Endodermal cell (in vitro differentiated cells): ENCODE measurements at regions not wholly inside any gene's neighbourhood (a gene's known extent, or its start where the extent isn't known, plus 50 kb on each side); places are given as distances from the start of the nearest gene placed in this dataset.

Experiments
- DNase-seq: peaks from one replicate; pipeline ENCODE4 v3.0.0-alpha.2; 2017
- H3K27ac ChIP-seq: 2 replicates; pipeline ENCODE4 v1.5.1; 2013; ENCODE audit warnings: mild to moderate bottlenecking, low read depth, low read length, moderate library complexity
- H3K27me3 ChIP-seq: 2 replicates; pipeline ENCODE4 v1.6.1; 2013; ENCODE audit warnings: mild to moderate bottlenecking, low read length, moderate library complexity; ENCODE audit not compliant: insufficient read depth, control insufficient read depth, poor library complexity, severe bottlenecking
- H3K36me3 ChIP-seq: 2 replicates; pipeline ENCODE4 v1.7.0; 2013; ENCODE audit warnings: mild to moderate bottlenecking, low read length, moderate library complexity; ENCODE audit not compliant: control insufficient read depth, insufficient read depth
- H3K4me1 ChIP-seq: one replicate; pipeline ENCODE4 v1.7.0; 2013; ENCODE audit warnings: low read length; ENCODE audit not compliant: control insufficient read depth, insufficient read depth
- H3K4me3 ChIP-seq: 2 replicates; pipeline ENCODE4 v1.5.1; 2013; ENCODE audit warnings: mild to moderate bottlenecking, low read length, moderate library complexity
- H3K9ac ChIP-seq: 2 replicates; pipeline ENCODE4 v1.6.1; 2013; ENCODE audit warnings: mild to moderate bottlenecking, low read length, moderate library complexity; ENCODE audit not compliant: poor library complexity, severe bottlenecking; ENCODE audit errors: extremely low read depth
- H3K9me3 ChIP-seq: 2 replicates; pipeline ENCODE4 v1.6.1; 2013; ENCODE audit warnings: mild to moderate bottlenecking, low read length, moderate library complexity; ENCODE audit not compliant: control insufficient read depth
- H3K27ac Mint-ChIP-seq: 2 replicates; pipeline ENCODE4 v1.8.0; 2020; ENCODE audit warnings: mixed read lengths
- H3K27me3 Mint-ChIP-seq: 2 replicates; pipeline ENCODE4 v1.8.0; 2021; ENCODE audit warnings: mild to moderate bottlenecking, mixed read lengths; ENCODE audit not compliant: insufficient read depth
- H3K36me3 Mint-ChIP-seq: 2 replicates; pipeline ENCODE4 v1.8.0; 2020; ENCODE audit warnings: low read depth, mixed read lengths
- H3K4me1 Mint-ChIP-seq: 2 replicates; pipeline ENCODE4 v1.8.0; 2020; ENCODE audit warnings: mixed read lengths
- H3K4me3 Mint-ChIP-seq: 2 replicates; pipeline ENCODE4 v1.8.0; 2020; ENCODE audit warnings: mild to moderate bottlenecking, moderate library complexity, mixed read lengths
- H3K9me3 Mint-ChIP-seq: 2 replicates; pipeline ENCODE4 v1.8.0; 2020; ENCODE audit warnings: mild to moderate bottlenecking, mixed read lengths
- WGBS, 2 experiments: methylation state at CpG; one replicate each; pipeline versions ENCODE4 v1.1.5 to v1.1.7; 2013; ENCODE audit warnings: missing lambda C conversion rate in 2 of 2, mixed read lengths in 1 of 2; ENCODE audit not compliant: insufficient coverage in 1 of 2, insufficient read length in 1 of 2; 5-methylcytosine and 5-hydroxymethylcytosine counted together
- TF ChIP-seq, protein P1 (sequence below): fragments of 200-600 bp; sonication (generic); conservative IDR thresholded peaks from 2 replicates; pipeline ENCODE4 v1.5.0; 2021; ENCODE audit warnings: antibody characterized with exemption, mild to moderate bottlenecking

DNA sequence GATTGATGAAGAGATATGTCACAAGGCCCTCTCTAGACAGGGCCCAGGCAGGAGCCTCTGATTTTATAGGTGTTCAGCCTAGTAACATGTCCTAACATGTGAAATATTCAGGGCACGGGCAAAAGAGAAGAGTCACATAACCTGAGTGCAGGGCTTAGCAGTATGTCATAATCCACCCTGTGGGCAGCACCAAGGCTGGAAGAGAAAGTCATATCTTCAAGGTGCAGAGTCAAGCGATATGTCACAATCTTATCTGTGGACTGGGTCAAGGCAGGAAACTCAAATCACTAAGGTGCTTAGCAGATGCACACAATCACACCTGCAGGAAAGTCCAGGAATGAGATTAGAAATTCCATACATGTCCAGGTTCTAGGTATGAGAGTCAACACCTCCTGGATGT, 51.5 kb upstream of the ZNF728 start:
- DNase-seq, result no peak
- Histone ChIP-seq H3K9me3 (peaks cover 51% of the 10 kb centered on the region), H3K36me3 (no peaks in the 10 kb centered on the region), H3K4me3 (no peak overlapping the region), H3K27ac (no peak overlapping the region), H3K27me3 (no peaks in the 10 kb centered on the region), H3K4me1 (no peaks in the 10 kb centered on the region), H3K9ac (no peak overlapping the region)
- Mint-ChIP-seq H3K36me3 (no peaks in the 10 kb centered on the region), H3K27me3 (peaks cover 2% of the 10 kb centered on the region), H3K27ac (no peak overlapping the region), H3K9me3 (peaks cover 89% of the 10 kb centered on the region), H3K4me3 (no peak overlapping the region), H3K4me1 (no peaks in the 10 kb centered on the region)
- WGBS, 2 experiments, result 68 to 69% methylated on average over 2 of the region's 2 CpGs
- TF ChIP-seq, protein P1, sequence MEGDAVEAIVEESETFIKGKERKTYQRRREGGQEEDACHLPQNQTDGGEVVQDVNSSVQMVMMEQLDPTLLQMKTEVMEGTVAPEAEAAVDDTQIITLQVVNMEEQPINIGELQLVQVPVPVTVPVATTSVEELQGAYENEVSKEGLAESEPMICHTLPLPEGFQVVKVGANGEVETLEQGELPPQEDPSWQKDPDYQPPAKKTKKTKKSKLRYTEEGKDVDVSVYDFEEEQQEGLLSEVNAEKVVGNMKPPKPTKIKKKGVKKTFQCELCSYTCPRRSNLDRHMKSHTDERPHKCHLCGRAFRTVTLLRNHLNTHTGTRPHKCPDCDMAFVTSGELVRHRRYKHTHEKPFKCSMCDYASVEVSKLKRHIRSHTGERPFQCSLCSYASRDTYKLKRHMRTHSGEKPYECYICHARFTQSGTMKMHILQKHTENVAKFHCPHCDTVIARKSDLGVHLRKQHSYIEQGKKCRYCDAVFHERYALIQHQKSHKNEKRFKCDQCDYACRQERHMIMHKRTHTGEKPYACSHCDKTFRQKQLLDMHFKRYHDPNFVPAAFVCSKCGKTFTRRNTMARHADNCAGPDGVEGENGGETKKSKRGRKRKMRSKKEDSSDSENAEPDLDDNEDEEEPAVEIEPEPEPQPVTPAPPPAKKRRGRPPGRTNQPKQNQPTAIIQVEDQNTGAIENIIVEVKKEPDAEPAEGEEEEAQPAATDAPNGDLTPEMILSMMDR, result no peak
